DMS53 treated with DMSO at 0.1 percent for 48 hours (cell line): ENCODE measurements at regions not wholly inside any gene's neighbourhood (a gene's known extent, or its start where the extent isn't known, plus 50 kb on each side); places are given as distances from the start of the nearest gene placed in this dataset.
"Not testable (repeated sequence)": the region's sequence is repeated elsewhere in the genome, so short reads cannot be mapped to it uniquely, and the experiment has no call there.

Experiments used
- DNase-seq: peaks from one replicate; lab custom pipeline; 2025; ENCODE audit not compliant: unreplicated experiment; lab: John Stamatoyannopoulos, UW

GRCh38 chr4:189629733-189630132 lies 310.9 kb upstream of the FRG1 start:
- DNase-seq, result not testable (repeated sequence)

GRCh38 chr4:189630913-189631567 lies 309.6 kb upstream of the FRG1 start:
- not testable (repeated sequence) for DNase-seq

GRCh38 chr4:189631568-189631916 lies 309.1 kb upstream of the FRG1 start:
- DNase-seq, result not testable (repeated sequence)

- not testable (repeated sequence) for DNase-seq
These were observed 290.2 kb upstream of the FRG1 start for GRCh38 chr4:189650436-189650835.

- DNase-seq, result not testable (repeated sequence)
These were observed 287.5 kb upstream of the FRG1 start for GRCh38 chr4:189653130-189653653.

GRCh38 chr4:189653983-189654382 lies 286.7 kb upstream of the FRG1 start:
- not testable (repeated sequence) for DNase-seq

GRCh38 chr4:189654396-189654795 lies 286.3 kb upstream of the FRG1 start:
- not testable (repeated sequence) for DNase-seq

- DNase-seq, result not testable (repeated sequence)
These were observed 284.9 kb upstream of the FRG1 start for GRCh38 chr4:189655817-189656216.

GRCh38 chr4:189656641-189657040 lies 284.0 kb upstream of the FRG1 start:
- no peak for DNase-seq

- not testable (repeated sequence) for DNase-seq
These were observed 282.4 kb upstream of the FRG1 start for GRCh38 chr4:189658259-189658658.

- not testable (repeated sequence) for DNase-seq
These were observed 281.8 kb upstream of the FRG1 start for GRCh38 chr4:189658831-189659230.

GRCh38 chr4:189659287-189659686 lies 281.4 kb upstream of the FRG1 start:
- DNase-seq, result no peak

GRCh38 chr4:189660722-189661360 lies 279.8 kb upstream of the FRG1 start:
- no peak for DNase-seq

GRCh38 chr4:189664693-189665250 lies 275.9 kb upstream of the FRG1 start:
- DNase-seq, result no peak

GRCh38 chr4:189665712-189666305 lies 274.9 kb upstream of the FRG1 start:
- not testable (repeated sequence) for DNase-seq

- DNase-seq, result not testable (repeated sequence)
These were observed 273.3 kb upstream of the FRG1 start for GRCh38 chr4:189667386-189667785.

- not testable (repeated sequence) for DNase-seq
These were observed 242.9 kb upstream of the FRG1 start for GRCh38 chr4:189697675-189698245.

- not testable (repeated sequence) for DNase-seq
These were observed 237.7 kb upstream of the FRG1 start for GRCh38 chr4:189703000-189703399.

GRCh38 chr4:189706821-189707220 lies 233.9 kb upstream of the FRG1 start:
- DNase-seq, result not testable (repeated sequence)

- DNase-seq, result not testable (repeated sequence)
These were observed 233.4 kb upstream of the FRG1 start for GRCh38 chr4:189707227-189707626.

- not testable (repeated sequence) for DNase-seq
These were observed 228.7 kb upstream of the FRG1 start for GRCh38 chr4:189711956-189712355.
